ENCODE measurements at regions not wholly inside any gene's neighbourhood (a gene's known extent, or its start where the extent isn't known, plus 50 kb on each side); places are given as distances from the start of the nearest gene placed in this dataset.

DNA sequence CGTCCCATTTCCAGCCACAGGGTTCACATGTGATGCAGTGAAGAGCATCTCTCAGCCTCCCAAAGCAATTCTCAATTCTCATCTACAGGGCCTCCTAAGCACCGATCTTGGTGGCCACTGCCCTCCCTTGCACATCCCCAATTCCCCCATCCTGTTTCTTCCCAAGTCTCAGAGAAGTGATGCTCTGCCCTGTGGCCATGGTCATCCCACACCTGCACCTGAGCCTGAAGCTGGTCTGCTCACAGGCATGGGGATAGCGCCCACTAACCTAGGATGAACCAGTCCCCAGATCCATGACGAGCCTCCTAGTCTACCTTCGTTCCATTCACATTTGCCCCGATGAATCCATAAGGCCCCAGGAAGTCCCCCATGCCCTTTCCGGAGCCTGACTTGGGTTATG is 201.5 kb downstream of the UACA start:
- no peak overlapping the region for H3K4me3 ChIP-seq (ENCODE audit: low read length)
- no peak for DNase-seq (ENCODE audit: low read depth)
- TF ChIP-seq, protein P1, sequence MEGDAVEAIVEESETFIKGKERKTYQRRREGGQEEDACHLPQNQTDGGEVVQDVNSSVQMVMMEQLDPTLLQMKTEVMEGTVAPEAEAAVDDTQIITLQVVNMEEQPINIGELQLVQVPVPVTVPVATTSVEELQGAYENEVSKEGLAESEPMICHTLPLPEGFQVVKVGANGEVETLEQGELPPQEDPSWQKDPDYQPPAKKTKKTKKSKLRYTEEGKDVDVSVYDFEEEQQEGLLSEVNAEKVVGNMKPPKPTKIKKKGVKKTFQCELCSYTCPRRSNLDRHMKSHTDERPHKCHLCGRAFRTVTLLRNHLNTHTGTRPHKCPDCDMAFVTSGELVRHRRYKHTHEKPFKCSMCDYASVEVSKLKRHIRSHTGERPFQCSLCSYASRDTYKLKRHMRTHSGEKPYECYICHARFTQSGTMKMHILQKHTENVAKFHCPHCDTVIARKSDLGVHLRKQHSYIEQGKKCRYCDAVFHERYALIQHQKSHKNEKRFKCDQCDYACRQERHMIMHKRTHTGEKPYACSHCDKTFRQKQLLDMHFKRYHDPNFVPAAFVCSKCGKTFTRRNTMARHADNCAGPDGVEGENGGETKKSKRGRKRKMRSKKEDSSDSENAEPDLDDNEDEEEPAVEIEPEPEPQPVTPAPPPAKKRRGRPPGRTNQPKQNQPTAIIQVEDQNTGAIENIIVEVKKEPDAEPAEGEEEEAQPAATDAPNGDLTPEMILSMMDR (IDR thresholded peaks at IDR 0.05; ENCODE audit: insufficient read depth, low read depth, low read length, missing control alignments) = no peak

DNA sequence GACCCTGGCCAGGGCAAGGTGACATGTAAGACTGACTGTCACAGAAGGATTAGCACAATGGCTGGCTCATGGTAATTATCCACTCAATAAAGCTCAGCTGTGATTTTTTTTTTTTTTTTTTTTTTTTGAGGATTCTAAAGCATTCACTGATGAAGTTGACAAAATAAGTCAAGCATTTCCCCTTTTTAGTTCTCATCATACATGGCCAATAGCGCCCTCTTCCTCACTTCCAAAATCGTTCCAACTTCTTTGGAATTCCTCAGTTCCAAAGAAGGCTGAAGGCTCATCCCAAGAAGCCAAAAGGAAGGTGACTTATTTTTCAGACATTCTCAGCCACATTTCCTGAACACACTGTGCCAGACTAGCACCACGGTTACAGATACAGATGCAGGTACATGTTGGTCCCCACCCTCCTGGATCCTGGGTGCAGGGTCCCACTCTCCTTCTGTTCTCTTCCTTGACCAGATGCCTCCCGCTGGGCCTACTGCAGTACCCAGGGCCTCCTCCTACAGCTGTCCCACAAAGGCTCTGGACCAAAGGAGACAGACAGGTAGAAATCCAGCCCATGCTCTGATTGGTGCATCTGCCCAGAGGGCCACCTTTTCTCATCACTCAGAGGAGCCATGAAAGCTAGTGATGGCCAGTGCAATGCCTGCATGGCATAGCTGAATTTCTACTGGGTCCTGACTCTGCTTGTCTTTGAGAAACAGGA is 202.6 kb downstream of the UACA start:
- DNase-seq (ENCODE audit: low read depth) = no peak
- TF ChIP-seq, protein P1 (IDR thresholded peaks at IDR 0.05; ENCODE audit: insufficient read depth, low read depth, low read length, missing control alignments) = no peak
- H3K4me3 ChIP-seq (ENCODE audit: low read length) = no peak overlapping the region

DNA sequence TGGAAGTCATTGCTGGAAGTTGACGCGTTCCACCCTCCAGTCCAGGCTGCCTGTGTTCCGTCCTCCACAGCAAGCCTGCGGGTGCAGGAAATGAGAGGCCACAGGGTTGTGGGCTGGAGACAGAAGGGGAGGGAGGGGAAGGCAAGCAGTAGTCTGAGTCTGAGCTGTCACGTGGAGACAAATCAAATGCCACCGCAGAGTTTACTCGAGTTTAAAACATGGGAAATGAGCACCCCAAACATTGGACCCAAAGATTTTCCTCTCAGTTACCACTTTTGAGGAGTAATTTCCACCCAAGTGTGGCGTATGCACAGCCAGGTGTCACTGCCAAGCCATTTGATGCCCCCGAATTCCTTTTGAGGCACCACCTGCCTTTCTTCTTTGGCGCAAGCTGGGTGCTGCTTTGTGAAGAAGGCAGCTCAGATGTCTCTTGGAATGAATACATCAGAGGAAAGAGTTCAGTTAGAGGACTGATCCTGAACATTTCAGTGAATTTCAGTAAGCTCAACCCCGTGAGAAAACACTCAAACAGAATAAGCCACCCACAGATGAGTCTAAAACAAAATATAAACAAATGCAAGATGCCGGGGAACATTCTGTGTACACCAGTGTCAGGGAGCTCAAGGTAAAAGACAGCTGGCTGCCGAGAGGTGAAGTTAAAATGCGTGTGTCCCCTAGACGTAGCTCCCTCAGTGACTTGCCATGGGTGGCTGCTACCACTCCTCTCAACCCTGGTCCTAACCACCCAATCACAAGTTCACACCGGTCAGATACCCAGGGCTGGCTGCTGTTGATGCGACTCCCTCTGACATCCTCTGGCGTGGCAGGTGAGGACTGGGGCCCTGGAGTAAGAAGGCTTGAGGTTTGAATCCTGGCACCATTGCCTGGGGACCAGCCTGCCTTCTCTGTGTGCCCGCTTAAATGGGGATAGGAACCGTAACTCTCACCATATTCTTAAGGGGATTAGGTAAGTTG is 203.8 kb downstream of the UACA start:
- H3K4me3 ChIP-seq (ENCODE audit: low read length) = no peak overlapping the region
- no peak for DNase-seq (ENCODE audit: low read depth)
- TF ChIP-seq, protein P1 (IDR thresholded peaks at IDR 0.05; ENCODE audit: insufficient read depth, low read depth, low read length, missing control alignments) = no peak

DNA sequence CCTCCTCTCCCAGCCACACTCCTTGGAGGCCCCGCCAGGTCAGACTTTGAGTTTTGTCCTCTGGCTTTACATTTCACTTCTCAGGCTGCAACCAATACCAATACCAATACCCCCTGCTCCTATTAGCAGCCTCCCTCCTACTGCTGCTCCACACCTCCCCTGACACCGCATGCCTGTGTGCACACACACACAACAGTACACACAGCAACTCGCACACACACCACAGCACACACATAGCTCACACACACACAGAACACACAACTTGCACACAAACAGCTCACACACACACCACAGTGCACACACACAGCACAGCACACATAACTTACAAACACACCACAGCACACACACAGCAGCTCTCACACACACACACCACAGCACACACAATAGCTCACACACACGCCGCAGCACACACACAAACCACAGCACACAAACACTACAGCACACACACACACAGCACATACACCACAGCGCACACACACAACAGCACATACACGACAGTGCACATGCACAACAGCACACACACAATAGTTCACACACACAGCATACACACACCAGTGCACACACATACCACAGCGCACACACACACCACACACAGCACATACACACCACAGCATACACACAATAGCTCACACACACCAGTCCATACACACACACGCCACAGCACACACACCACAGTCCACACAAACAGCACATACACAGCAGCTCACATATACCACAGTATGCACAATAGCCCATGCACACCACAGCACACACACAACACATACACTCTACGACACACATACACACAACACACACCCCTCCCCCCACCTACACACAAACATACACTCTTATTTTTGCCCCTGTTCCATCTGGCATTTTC is 204.7 kb downstream of the UACA start:
- TF ChIP-seq, protein P1 (IDR thresholded peaks at IDR 0.05; ENCODE audit: insufficient read depth, low read depth, low read length, missing control alignments) = no peak
- no peak overlapping the region for H3K4me3 ChIP-seq (ENCODE audit: low read length)
- no peak for DNase-seq (ENCODE audit: low read depth)

DNA sequence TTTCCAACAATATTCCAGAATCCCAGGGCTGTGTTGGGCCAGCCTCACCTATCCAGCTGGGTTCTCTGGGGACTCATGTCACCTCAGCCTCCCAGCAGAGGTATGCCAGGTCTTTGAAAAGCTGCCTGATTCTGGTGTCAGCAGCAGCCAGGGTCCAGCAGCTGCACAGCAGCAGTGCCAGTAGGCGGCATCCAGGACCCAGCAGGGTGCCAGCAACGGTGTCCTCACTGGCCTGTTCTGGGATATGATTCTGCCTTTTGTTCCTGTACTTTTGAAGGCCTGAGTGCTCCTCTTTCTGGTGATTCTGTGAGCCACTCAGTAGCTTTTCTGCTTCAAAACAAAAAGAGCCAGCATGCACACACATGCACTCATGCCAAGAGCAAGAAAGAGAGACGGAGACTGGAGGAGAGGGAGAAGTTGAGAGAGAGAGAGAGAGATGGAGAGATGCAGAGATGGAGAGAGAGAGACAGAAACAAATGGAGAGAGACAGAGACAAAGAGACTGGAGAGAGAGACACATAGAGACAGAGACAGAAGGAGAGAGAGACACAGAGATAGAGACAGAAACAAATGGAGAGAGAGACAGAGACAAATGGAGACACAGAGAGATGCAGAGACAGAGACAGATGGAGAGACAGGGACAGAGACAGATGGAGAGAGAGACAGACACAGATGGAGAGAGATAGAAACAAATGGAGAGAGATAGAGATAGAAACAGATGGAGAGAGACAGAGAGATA is 205.7 kb downstream of the UACA start:
- H3K4me3 ChIP-seq (ENCODE audit: low read length) = no peak overlapping the region
- no peak for DNase-seq (ENCODE audit: low read depth)
- TF ChIP-seq, protein P1 (IDR thresholded peaks at IDR 0.05; ENCODE audit: insufficient read depth, low read depth, low read length, missing control alignments) = no peak

DNA sequence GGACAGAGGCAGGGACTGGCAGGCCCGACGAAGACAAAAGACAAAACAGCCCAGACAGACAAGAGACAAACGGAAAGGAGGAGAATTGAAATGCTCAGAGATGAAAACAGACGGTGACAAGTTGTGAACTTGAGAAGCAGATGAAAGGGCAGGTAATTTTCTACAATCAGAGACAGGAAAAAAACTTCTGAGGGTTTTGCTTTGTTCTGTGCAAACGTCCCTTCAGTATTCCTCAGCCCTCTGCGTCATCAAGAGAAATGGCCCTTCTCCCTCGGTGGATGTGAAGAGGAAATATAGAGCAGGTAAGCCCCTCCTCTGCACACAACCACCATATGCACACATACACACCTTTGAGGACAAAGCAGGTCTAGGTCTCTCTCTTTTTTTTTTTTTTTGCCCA is 206.6 kb downstream of the UACA start:
- TF ChIP-seq, protein P1 (IDR thresholded peaks at IDR 0.05; ENCODE audit: insufficient read depth, low read depth, low read length, missing control alignments) = no peak
- H3K4me3 ChIP-seq (ENCODE audit: low read length) = no peak overlapping the region
- DNase-seq (ENCODE audit: low read depth) = no peak

Data from epithelial cell of esophagus (primary cell).